ACC112 (cell line): ENCODE measurements at regions not wholly inside any gene's neighbourhood (a gene's known extent, or its start where the extent isn't known, plus 50 kb on each side); places are given as distances from the start of the nearest gene placed in this dataset.
"Not testable (repeated sequence)": the region's sequence is repeated elsewhere in the genome, so short reads cannot be mapped to it uniquely, and the experiment has no call there.

Experiments
- H2AFZ ChIP-seq: fragments of 200-600 bp; sonication (generic); one replicate; pipeline ENCODE4 v1.6.0; 2017; ENCODE audit warnings: antibody characterized with exemption, low read length; ENCODE audit not compliant: unreplicated experiment
- H3K27ac ChIP-seq: fragments of 200-600 bp; sonication (generic); 2 replicates; pipeline ENCODE4 v1.5.1; 2014; ENCODE audit warnings: low read depth, mild to moderate bottlenecking, antibody characterized with exemption, low read length, moderate library complexity
- H3K27me3 ChIP-seq: fragments of 200-600 bp; sonication (generic); 2 replicates; pipeline ENCODE4 v1.6.1; 2014; ENCODE audit warnings: mild to moderate bottlenecking, antibody characterized with exemption, low read length, moderate library complexity, mixed read lengths; ENCODE audit not compliant: insufficient read depth
- H3K36me3 ChIP-seq: fragments of 200-600 bp; sonication (generic); 2 replicates; pipeline ENCODE4 v1.6.1; 2016; ENCODE audit warnings: mild to moderate bottlenecking, antibody characterized with exemption, low read length, moderate library complexity, mixed read lengths; ENCODE audit not compliant: insufficient read depth
- H3K4me1 ChIP-seq: fragments of 200-600 bp; sonication (generic); one replicate; pipeline ENCODE4 v1.6.1; 2016; ENCODE audit warnings: low read length, mixed read lengths; ENCODE audit not compliant: insufficient read depth, unreplicated experiment, control insufficient read depth
- H3K4me3 ChIP-seq: fragments of 200-600 bp; sonication (generic); 2 replicates; pipeline ENCODE4 v1.5.1; 2014; ENCODE audit warnings: mild to moderate bottlenecking, low read depth, low read length
- H3K79me2 ChIP-seq: fragments of 200-600 bp; sonication (generic); one replicate; pipeline ENCODE4 v1.6.0; 2016; ENCODE audit warnings: low read length; ENCODE audit not compliant: control insufficient read depth, unreplicated experiment, insufficient read depth

- H3K4me3 ChIP-seq, result no peak overlapping the region
- H3K27me3 ChIP-seq, result no peaks in the 10 kb centered on the region
- no peak overlapping the region for H2AFZ ChIP-seq
- H3K79me2 ChIP-seq, result no peaks in the 10 kb centered on the region
- H3K36me3 ChIP-seq, result no peaks in the 10 kb centered on the region
- no peak overlapping the region for H3K27ac ChIP-seq
- H3K4me1 ChIP-seq, result no peaks in the 10 kb centered on the region
These were observed 172.6 kb upstream of the LRRC3B start for GRCh38 chr3:26449996-26450395.

DNA sequence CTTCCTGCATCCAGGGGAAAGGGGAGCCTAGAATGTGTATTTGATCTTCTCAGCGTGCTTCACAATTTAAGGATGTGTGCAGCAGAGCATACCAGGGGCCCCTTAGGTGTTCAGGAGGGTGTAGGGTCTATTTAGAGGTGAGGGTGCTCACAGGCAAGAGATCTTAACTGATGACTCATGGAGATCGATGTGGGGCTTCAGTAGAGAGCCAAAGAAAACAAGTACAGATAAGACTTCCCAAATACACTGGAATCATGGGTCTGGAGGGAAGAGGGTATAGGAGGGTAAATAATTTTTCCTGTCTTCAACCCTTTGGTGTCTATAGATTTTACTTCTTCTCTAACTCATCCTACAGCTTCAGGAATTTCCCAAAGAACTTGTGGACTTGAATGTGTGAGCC lies 170.2 kb upstream of the LRRC3B start:
- Histone ChIP-seq H2AFZ (no peak overlapping the region), H3K27ac (no peak overlapping the region), H3K79me2 (no peaks in the 10 kb centered on the region), H3K4me3 (no peak overlapping the region), H3K4me1 (no peaks in the 10 kb centered on the region), H3K27me3 (no peaks in the 10 kb centered on the region), H3K36me3 (no peaks in the 10 kb centered on the region)

DNA sequence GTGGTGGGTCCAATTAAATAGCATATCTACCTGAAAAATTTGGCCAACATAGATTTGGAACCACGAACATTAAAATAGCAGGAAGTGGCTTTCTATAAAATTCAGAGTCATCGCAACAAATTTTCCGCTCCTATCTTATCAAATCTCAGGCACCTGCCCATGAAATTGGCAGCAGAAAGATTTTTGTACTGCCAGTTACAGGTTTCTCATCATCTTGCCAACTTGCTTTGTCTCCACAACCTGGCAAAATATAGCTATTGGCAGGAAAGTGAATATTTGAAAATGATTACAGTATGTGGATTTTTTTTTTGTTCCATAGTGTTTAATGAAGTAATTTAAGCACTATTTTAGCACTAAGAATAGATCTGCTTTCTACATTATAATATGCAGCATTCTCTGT lies 161.6 kb upstream of the LRRC3B start:
- Histone ChIP-seq H2AFZ (no peak overlapping the region), H3K27me3 (no peaks in the 10 kb centered on the region), H3K4me1 (no peaks in the 10 kb centered on the region), H3K79me2 (no peaks in the 10 kb centered on the region), H3K36me3 (no peaks in the 10 kb centered on the region), H3K27ac (no peak overlapping the region), H3K4me3 (no peak overlapping the region)

- Histone ChIP-seq H3K27me3 (no peaks in the 10 kb centered on the region), H3K4me1 (no peaks in the 10 kb centered on the region), H3K27ac (no peak overlapping the region), H2AFZ (no peak overlapping the region), H3K36me3 (no peaks in the 10 kb centered on the region), H3K4me3 (no peak overlapping the region), H3K79me2 (no peaks in the 10 kb centered on the region)
These were observed 150.2 kb upstream of the LRRC3B start for GRCh38 chr3:26472345-26472744.

- Histone ChIP-seq H3K4me3 (no peak overlapping the region), H2AFZ (no peak overlapping the region), H3K36me3 (no peaks in the 10 kb centered on the region), H3K4me1 (no peaks in the 10 kb centered on the region), H3K27ac (no peak overlapping the region), H3K27me3 (no peaks in the 10 kb centered on the region), H3K79me2 (no peaks in the 10 kb centered on the region)
These were observed 147.9 kb upstream of the LRRC3B start for GRCh38 chr3:26474706-26475105.

DNA sequence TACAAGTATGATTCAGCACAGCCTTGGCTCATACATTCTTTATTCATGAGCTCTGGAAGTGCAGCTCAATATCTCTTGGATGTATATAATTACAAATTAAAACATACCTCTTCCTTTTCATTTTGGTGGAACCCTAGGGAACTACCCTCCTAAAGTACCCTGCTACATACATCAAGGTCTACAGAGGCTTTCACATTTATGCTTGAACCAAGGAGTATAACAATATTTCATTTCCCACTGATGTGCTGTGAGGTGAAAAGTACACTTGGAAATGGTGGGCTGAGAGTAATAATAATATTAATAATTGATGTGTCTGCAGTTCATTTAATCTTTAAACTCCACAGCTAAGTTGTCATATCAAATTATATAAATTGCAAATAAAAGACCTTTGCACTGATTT lies 142.2 kb upstream of the LRRC3B start:
- Histone ChIP-seq H3K4me3 (no peak overlapping the region), H2AFZ (no peak overlapping the region), H3K36me3 (no peaks in the 10 kb centered on the region), H3K27ac (no peak overlapping the region), H3K4me1 (no peaks in the 10 kb centered on the region), H3K79me2 (no peaks in the 10 kb centered on the region), H3K27me3 (no peaks in the 10 kb centered on the region)

- H2AFZ ChIP-seq, result no peak overlapping the region
- H3K4me1 ChIP-seq, result no peaks in the 10 kb centered on the region
- no peak overlapping the region for H3K27ac ChIP-seq
- H3K36me3 ChIP-seq, result no peaks in the 10 kb centered on the region
- no peak overlapping the region for H3K4me3 ChIP-seq
- no peaks in the 10 kb centered on the region for H3K27me3 ChIP-seq
- H3K79me2 ChIP-seq, result no peaks in the 10 kb centered on the region
These were observed 138.4 kb upstream of the LRRC3B start for GRCh38 chr3:26484140-26484539.

DNA sequence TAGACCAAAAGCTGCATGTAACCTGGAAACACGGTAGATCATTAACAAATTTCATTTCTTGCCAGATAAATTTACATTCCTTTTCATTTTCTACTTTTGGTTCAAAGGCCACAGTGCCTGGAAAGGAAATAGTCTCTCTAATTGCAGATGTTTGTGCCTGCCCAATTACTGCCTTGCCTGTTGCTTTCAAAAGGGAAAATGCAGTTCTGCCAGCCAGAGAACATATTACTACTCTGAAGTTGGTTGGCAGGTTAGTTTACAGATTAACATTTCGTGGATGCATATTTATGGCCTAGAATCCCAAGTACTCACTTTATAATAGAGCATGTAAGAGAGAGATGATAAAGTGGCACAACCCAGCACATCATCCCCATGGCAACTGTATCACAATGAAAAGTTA lies 124.3 kb upstream of the LRRC3B start:
- Histone ChIP-seq H2AFZ (no peak overlapping the region), H3K27me3 (no peaks in the 10 kb centered on the region), H3K79me2 (no peaks in the 10 kb centered on the region), H3K36me3 (no peaks in the 10 kb centered on the region), H3K4me3 (no peak overlapping the region), H3K4me1 (no peaks in the 10 kb centered on the region), H3K27ac (no peak overlapping the region)

DNA sequence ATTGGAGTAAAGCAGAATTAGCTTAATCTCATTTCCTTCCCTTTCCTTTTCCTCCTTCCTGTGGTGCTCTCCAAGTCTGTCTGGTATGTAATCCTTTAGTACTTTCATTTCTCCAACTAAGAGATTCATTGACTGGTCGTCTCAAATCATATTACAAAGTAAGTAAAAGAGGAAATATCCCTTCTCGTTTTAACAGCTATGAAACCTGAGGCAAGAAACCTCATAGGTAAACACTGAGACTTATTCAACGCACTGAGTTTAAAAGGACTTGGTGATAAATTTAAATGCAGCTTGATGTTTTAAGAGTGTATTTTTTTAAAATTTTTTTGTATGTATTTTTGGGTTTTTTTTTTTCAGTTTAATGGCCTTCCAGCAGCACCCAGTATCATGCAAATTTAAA lies 117.2 kb upstream of the LRRC3B start:
- Histone ChIP-seq H3K27ac (no peak overlapping the region), H3K27me3 (no peaks in the 10 kb centered on the region), H2AFZ (no peak overlapping the region), H3K36me3 (no peaks in the 10 kb centered on the region), H3K79me2 (no peaks in the 10 kb centered on the region), H3K4me3 (no peak overlapping the region), H3K4me1 (no peaks in the 10 kb centered on the region)

- not testable (repeated sequence) for H2AFZ ChIP-seq, H3K27me3 ChIP-seq, H3K27ac ChIP-seq, H3K79me2 ChIP-seq, H3K36me3 ChIP-seq, H3K4me3 ChIP-seq, H3K4me1 ChIP-seq
These were observed 108.0 kb upstream of the LRRC3B start for GRCh38 chr3:26514445-26515029.

DNA sequence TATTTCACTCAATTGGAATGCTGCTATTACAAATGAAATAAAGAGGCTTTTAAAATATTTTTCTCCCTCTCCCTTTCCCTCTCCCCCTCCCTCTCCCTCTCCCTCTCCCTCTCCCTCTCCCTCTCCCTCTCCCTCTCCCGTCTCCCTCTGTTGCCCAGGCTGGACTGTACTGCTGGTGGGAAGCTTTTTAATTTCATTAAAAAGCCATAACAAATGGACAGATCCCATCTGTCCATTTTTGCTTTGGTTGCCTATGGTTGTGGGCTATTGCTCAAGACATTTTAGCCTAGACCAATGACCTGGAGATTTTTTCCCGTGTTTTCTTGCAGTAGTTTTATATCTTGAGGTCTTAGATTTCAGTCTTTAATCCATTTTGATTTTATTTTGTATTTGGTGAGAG lies 107.2 kb upstream of the LRRC3B start:
- Histone ChIP-seq H3K79me2 (no peaks in the 10 kb centered on the region), H3K27ac (no peak overlapping the region)

More for the DNA sequence above, 107.2 kb upstream of the LRRC3B start:
- H3K4me1 ChIP-seq, result no peaks in the 10 kb centered on the region
- H3K36me3 ChIP-seq, result no peaks in the 10 kb centered on the region
- no peaks in the 10 kb centered on the region for H3K27me3 ChIP-seq
- no peak overlapping the region for H2AFZ ChIP-seq
- no peak overlapping the region for H3K4me3 ChIP-seq
